ENCODE measurements at regions not wholly inside any gene's neighbourhood (a gene's known extent, or its start where the extent isn't known, plus 50 kb on each side); places are given as distances from the start of the nearest gene placed in this dataset.

DNA sequence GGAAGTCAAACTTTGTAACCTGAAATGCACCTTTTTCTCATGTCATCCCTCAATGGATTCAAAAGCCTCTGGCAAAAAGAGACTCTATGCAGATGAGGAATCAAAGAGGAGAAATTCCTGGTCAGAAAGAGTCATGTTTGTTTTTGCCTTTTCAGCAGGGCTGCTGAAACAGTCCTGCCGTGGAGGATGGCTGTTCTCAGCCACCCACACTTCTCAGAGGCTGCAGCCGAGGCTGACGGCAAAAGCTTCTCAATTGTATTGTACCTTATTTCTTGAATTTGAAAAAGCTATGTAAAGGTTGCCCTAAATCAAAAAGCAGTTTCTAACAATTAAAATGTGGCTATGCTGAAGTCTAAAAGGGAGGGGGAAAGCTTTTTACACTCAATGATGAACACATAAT is 385.3 kb downstream of the KCTD12 start:
- TF ChIP-seq EZH2 (IDR thresholded peaks at IDR 0.05; ENCODE audit: insufficient read depth, poor library complexity, severe bottlenecking) (no peak), EZH2phosphoT487 (IDR thresholded peaks at IDR 0.05; ENCODE audit: insufficient read depth, low read depth) (no peak)
